ENCODE measurements at regions not wholly inside any gene's neighbourhood (a gene's known extent, or its start where the extent isn't known, plus 50 kb on each side); places are given as distances from the start of the nearest gene placed in this dataset.

DNA sequence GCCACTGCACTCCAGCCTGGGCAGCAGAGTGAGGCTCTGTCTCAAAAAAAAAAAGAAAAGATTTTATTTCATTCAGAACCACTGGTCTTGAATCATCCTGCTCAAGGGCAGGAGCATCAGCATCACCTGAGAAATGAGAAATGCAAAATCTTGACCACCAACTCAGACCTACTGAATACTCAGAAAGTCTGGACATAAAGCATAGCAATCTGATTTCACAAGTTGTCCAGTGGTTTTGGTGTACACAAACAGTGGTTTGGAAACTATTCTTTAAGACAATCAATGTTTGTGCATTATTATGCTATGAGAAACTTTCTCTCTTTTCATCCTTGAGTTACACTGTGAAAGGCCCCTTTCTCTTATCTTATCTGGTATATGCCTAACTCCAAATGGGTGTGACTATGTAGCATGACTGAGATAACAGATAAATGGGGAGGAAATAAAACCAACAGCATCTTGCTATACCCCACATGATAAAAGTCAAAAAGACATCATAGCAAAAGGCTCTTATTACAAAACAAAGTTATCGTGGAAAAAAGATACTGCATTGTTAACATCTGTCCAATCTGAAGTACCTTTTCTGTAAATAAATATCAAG is 174.2 kb upstream of the STT3B start:
- TF ChIP-seq GATA3 (IDR thresholded peaks at IDR 0.05; ENCODE audit: low read depth, low read length) (no peak), GATA2 (IDR thresholded peaks at IDR 0.05; ENCODE audit: low read depth, low read length) (no peak)

DNA sequence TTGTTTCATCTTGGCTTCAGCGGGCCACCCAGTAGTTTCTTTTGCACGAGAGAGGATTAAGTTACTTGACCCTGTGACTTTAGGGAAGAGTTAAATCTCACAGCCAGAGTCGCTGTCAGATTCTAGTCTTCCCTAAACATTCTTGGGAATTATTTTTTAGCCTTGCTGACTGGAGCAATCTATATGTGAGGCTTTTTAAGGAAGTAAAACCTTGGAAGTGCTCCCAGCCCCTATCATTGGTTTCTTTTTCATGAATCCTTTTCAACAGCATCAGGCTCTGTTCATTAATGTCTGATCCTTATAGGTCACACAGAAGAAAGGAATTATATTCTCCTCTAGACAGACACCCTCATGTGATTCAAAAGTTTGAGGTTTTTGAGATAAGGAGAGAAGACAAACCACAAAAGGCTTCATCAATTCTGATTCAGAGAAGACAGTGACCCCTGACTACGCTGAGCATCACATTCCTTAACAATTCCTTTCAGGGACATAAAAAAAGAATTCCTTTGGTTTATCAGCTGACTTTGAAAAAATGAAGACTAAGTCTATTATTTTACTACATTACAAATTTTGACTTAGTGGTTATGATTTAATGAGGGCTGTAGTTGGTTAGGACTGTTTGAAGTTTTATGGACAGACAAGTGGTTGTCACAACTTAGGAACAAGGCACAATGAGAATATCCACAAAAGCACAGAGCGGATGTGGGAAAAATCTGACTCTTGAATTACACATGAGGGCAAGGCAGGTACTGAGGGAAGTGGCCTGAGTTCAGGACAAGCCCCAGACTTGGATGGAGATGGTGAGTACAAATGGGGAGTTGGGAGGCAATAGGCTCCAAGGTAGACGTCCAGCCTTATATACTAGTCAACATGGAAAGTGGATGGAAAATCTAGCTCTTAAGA is 171.1 kb upstream of the STT3B start:
- TF ChIP-seq GATA2 (IDR thresholded peaks at IDR 0.05; ENCODE audit: low read depth, low read length): no peak
- TF ChIP-seq GATA3 (IDR thresholded peaks at IDR 0.05; ENCODE audit: low read depth, low read length): no peak

DNA sequence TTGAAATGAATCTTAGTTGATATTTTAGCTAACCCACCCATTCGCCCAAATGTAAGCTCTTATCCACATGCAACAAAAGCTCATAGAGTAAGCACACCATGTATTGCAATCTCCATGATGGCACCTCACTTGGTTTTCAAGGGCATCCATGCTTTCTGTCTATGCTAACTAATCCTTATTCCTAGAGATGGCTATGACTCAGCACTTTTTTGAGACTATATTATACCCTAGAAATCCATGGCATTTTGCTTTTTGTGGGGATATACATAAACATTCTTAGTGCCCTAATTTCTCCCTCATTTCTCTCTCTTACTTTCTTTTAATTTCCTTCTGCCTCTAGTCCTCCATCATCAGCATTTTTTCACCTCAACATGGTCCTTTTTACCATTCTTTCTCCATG is 168.5 kb upstream of the STT3B start:
- TF ChIP-seq GATA3 (IDR thresholded peaks at IDR 0.05; ENCODE audit: low read depth, low read length): no peak
- TF ChIP-seq GATA2 (IDR thresholded peaks at IDR 0.05; ENCODE audit: low read depth, low read length): no peak

DNA sequence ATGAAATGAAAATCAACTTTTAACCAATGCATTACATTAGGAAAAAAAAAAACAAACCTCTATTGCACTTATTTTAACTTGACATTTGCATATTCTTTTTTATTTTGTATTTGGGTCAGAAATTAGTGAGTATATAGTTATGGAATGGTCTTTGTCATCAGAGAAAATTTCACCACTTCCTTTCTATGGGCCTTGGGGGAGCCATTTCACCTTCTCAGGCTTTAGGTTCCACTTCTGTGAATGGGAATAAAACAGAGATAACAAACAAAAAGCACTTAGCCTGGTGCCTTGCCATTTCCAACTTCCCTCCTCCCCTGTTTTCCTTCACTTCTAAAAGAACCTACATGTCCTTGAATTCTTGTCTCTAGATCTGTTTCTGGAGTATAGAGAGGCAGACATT is 168.0 kb upstream of the STT3B start:
- TF ChIP-seq GATA3 (IDR thresholded peaks at IDR 0.05; ENCODE audit: low read depth, low read length): no peak
- TF ChIP-seq GATA2 (IDR thresholded peaks at IDR 0.05; ENCODE audit: low read depth, low read length): no peak

DNA sequence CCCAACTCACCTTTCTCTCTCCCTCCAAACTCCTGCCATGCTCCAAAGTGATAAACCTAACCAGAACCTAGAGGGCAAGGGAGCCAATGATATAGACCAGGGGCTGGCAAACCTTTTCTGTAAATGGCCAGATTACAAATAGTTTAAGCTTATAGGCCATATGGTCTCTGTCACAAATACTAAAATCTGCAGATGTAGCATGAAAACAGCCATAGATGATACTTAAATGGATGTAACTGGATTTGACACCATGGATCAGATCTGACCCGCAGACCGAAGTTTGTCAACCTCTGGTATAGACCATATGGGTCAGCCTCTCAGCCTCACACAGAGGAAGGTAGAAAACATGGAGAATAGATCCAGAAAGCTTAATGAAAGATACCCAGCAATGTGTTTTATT is 165.2 kb upstream of the STT3B start:
- TF ChIP-seq GATA2 (IDR thresholded peaks at IDR 0.05; ENCODE audit: low read depth, low read length) (no peak), GATA3 (IDR thresholded peaks at IDR 0.05; ENCODE audit: low read depth, low read length) (no peak)

DNA sequence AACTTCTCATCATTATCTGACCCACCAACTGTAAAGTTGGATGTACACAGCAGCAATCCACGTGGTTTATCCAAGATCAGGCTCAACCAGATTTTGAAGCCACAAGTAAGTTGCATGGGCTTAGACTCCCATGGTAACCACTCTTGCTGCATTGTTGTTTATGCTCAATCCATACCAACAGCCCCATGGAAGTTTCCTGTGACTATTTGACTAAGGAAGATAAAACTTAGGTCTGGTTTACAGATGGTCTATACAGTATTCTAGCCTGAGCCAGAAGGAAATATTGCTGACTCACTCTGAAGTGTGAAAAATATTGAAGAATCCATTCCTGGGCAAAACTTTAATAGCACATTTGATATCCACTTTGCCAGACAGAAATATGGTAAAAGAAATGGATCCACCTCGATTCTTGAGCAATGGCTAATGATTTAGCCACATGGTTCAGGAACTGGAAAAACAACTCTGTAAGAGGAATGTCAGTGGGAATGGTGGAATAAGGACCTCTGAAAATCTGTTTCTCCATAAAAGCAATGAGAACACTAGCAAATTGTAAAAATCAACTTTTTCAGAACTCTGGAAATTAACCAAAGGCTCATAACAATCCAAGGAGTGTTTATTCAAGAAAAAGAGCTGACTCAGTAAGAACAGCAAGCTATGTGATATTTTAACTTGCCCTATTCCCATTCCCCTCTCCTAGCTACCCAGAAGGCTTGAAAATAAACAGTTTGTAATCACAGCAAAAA is 162.9 kb upstream of the STT3B start:
- no peak for TF ChIP-seq GATA2 (IDR thresholded peaks at IDR 0.05; ENCODE audit: low read depth, low read length)
- no peak for TF ChIP-seq GATA3 (IDR thresholded peaks at IDR 0.05; ENCODE audit: low read depth, low read length)

DNA sequence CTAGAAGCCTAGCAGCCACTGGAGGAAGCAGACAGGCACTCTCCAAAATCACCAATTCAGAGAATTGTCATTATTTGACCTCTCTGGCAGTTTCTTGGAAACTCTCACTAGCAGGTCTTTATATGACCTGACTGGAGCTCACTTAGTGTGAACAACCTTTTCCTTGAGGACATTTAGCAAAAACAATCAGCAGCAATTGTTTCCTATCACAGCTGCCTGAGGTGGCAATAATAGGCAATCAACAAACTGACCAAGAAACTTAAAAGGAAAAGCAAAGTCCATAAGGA is 162.4 kb upstream of the STT3B start:
- TF ChIP-seq GATA2 (IDR thresholded peaks at IDR 0.05; ENCODE audit: low read depth, low read length) (no peak), GATA3 (IDR thresholded peaks at IDR 0.05; ENCODE audit: low read depth, low read length) (no peak)

DNA sequence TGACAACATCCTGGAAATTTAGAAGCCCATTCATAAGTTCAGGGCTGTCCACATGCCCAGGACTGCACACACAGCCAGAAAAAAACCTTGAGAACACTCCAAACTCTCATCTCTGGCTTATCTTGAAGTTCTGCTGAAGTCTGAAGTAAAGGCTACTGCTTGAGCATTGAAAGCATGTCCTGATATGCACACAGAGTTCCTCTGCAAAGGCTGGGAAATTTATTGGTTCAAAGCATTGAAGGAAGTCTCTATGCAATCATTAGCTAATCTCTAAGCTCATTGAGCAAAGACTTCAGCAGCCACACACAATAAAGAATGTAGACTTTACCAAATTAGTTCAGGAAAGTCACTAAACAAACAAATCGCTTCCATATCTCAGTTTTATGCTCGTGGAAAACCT is 162.0 kb upstream of the STT3B start:
- TF ChIP-seq GATA3 (IDR thresholded peaks at IDR 0.05; ENCODE audit: low read depth, low read length) (no peak), GATA2 (IDR thresholded peaks at IDR 0.05; ENCODE audit: low read depth, low read length) (no peak)

DNA sequence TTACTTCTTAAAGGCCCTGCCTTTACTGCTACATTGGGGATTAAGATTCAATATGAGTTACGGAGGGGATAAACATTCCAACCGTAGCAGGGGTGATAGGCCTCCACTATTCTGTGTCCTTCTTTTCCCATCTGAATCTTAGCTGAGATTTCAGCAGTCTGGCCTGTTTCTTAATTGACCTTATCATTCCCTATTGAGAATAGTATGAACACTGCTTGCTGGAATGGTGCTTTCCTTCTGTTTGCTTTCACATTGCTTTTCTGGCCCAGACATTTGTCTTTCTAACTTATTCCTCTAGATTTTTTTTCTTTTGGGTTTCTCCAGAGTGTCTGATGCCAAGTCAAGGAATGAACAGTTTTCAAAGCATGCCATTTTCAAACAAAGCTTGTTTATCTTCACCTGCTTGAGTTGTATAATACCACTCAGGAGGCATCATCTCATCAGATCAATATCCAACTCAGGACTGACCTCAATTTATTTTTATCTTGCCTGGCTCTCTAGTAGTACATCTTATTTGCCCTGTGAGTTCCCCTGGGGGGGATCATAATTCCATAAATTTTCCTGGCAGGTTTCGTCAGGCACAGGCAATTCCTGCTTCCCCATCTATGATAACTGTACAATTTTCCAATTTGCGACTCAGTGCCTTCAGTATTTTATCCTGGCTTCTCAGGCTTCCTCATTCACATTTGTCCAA is 161.1 kb upstream of the STT3B start:
- TF ChIP-seq GATA2 (IDR thresholded peaks at IDR 0.05; ENCODE audit: low read depth, low read length) (no peak), GATA3 (IDR thresholded peaks at IDR 0.05; ENCODE audit: low read depth, low read length) (no peak)

DNA sequence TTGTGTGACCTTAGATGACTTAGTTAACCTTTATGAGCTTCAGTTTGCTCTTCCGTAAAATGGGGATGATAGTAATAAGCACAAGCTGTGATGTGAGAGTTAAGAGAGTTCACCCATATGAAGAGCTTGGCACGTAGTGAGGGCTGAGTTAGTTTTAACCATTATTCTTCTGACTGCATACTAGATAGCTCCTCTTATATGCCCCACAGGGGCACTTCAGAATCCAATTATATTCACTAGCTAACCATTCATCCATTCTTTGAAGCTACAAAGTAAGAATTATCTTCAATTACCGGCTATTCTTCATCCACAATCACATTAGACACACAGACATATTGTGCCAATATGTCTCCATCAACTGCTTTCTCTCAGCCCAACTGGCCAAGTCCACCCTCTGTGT is 159.0 kb upstream of the STT3B start:
- TF ChIP-seq GATA3 (IDR thresholded peaks at IDR 0.05; ENCODE audit: low read depth, low read length) (no peak), GATA2 (IDR thresholded peaks at IDR 0.05; ENCODE audit: low read depth, low read length) (no peak)

DNA sequence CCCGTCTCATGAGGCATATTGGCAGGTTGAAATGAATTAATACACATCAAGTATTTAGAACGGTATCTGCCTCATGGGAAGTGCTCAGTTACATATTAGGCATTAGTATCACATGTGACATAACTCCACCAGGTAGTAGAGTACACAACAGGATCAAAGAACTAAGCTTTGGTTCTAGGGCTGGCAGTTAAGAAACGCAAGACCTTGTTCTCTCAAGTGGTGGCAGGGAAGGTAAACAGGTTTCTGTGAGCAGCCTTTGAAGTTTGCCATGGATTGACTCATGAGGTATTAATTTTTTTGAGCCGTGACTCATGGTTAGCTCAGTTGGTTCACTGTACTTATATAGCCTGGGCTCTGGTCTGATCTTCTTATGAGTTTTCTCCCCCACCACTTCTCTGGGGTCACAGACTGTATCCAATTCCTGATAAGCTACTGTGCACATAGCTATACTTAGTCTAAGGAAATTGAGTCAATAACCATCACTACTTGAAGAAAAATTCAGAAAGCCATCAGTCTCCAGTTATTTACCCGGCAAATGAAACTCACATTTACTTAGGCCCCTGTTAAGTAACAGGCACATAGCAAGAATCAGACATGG is 155.6 kb upstream of the STT3B start:
- TF ChIP-seq GATA2 (IDR thresholded peaks at IDR 0.05; ENCODE audit: low read depth, low read length): no peak
- no peak for TF ChIP-seq GATA3 (IDR thresholded peaks at IDR 0.05; ENCODE audit: low read depth, low read length)

DNA sequence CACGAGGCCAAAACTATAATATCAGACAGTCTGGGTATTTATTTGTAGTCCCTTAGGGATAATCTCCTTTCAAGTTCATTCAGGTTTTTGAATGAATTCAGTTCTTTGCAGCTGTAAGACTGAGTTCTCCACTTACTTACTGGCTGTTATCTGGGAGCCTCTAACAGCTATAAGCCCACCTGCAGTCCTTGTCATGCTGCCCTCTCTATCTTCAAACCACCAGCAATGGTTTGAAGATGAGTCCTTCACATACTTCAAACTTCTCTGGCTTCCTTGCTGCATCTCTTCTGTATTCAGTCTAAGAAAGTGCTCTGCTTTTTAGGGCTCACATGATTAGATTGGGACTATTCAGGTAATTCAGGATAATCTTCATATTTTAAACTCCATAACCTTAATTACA is 154.5 kb upstream of the STT3B start:
- TF ChIP-seq GATA3 (IDR thresholded peaks at IDR 0.05; ENCODE audit: low read depth, low read length): no peak
- no peak for TF ChIP-seq GATA2 (IDR thresholded peaks at IDR 0.05; ENCODE audit: low read depth, low read length)

DNA sequence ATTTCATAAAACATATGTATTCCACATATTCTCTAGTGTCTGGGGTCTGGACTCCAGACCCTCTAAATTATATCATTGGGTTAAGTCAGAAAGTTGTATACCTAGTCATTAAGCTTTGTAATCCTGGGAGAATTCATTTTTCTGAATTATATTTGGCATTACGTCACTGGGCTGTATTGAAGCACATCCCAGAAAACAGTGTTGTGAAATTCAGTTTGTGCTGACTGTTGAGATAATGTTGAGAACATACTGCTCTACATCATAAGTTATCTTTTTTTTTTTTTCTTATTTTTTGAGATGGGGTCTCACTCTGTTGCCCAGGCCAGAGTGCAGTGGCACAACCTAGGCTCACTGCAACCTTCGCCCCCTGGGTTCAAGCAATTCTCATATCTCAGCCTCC is 153.1 kb upstream of the STT3B start:
- TF ChIP-seq GATA2 (IDR thresholded peaks at IDR 0.05; ENCODE audit: low read depth, low read length) (no peak), GATA3 (IDR thresholded peaks at IDR 0.05; ENCODE audit: low read depth, low read length) (no peak)

DNA sequence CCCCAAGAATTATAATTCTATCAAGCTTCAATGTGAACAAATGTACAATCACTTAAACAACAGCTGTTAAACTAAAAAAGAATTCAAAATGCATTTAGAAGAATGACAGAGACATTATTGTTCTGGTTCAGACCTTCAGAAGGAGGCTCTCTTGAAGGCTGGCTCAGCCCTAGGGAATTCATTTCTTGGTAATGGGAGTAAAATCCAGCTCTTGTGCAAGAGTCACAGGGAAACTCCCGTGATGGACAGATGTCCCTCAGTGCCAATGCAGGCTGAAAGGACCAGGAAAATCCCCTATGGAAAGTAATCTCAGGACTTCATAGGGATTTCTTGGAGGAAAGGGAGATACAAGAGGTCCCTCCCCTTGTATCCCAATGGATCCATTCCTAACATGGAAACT is 149.9 kb upstream of the STT3B start:
- TF ChIP-seq GATA3 (IDR thresholded peaks at IDR 0.05; ENCODE audit: low read depth, low read length) (no peak), GATA2 (IDR thresholded peaks at IDR 0.05; ENCODE audit: low read depth, low read length) (no peak)

All from SH-SY5Y (cell line).